ENCODE measurements at regions not wholly inside any gene's neighbourhood (a gene's known extent, or its start where the extent isn't known, plus 50 kb on each side); places are given as distances from the start of the nearest gene placed in this dataset.

- peaks cover 32% of the 10 kb centered on the region for H3K4me1 ChIP-seq
- FAIRE-seq (no peak), DNase-seq (ENCODE audit: low read depth in 1 of 2, low spot score in 1 of 2) (no peak), ATAC-seq (no peak)
- H3K4me2 ChIP-seq, result 0 out of 3 replicates have a peak overlapping the region, but pooled peaks have one; percentile 12
- ChIA-PET POLR2A (no interaction called here), CTCF (interaction anchor here (0.7 to 1.5 kb wide), 8 partner anchors 7 to 176 kb away, joined by 3 to 5 read pairs (median 3); no protein-coding TSS in a partner anchor)
- H3K4me3 ChIP-seq, result no peak overlapping the region
- 65% methylated on average over 4 of the region's 4 CpGs for WGBS (ENCODE audit: missing lambda C conversion rate)
- no peaks in the 10 kb centered on the region for H3K9me3 ChIP-seq
- TF ChIP-seq SREBF2 (IDR thresholded peaks at IDR 0.05) (no peak), KDM1A (IDR thresholded peaks at IDR 0.05; ENCODE audit: low read depth) (no peak), MAZ (IDR thresholded peaks at IDR 0.05; ENCODE audit: borderline replicate concordance, low read depth, low read length) (no peak), GATA3 (IDR thresholded peaks at IDR 0.05; ENCODE audit: borderline replicate concordance) (no peak), FOXS1 (CRISPR knock-in tag; IDR thresholded peaks at IDR 0.05) (no peak), MAFK (IDR thresholded peaks at IDR 0.05; ENCODE audit: partially characterized antibody) (peak; percentile 83), RCOR1 (IDR thresholded peaks at IDR 0.05; ENCODE audit: low read depth, low read length) (no peak), KDM5A (IDR thresholded peaks at IDR 0.05) (no peak), NFE2L2 (conservative IDR thresholded peaks at IDR 0.05; ENCODE audit: low read length) (peak; percentile 60; the same call in 1 of the 2 replicates)
- peak overlapping the region in 1 of 2 experiments; percentile 56; a peak in 4 of 6 replicates for H3K27ac ChIP-seq
Measured at GRCh38 chr2:173574324-173575112, 219.8 kb downstream of the CDCA7 start.

GRCh38 chr2:173578404-173579107 lies 223.9 kb downstream of the CDCA7 start:
- DNase-seq (ENCODE audit: low read depth in 1 of 2, low spot score in 1 of 2) (no peak), FAIRE-seq (no peak), ATAC-seq (no peak)
- ChIA-PET POLR2A (no interaction called here), CTCF (no interaction called here)
- TF ChIP-seq NR3C1 (IDR thresholded peaks at IDR 0.05) (no peak), EP300 (IDR thresholded peaks at IDR 0.05) (no peak), CBX2 (IDR thresholded peaks at IDR 0.05; ENCODE audit: borderline replicate concordance, low read depth) (no peak), PHF8 (IDR thresholded peaks at IDR 0.05; ENCODE audit: borderline replicate concordance, low read depth) (no peak), FOXS1 (CRISPR knock-in tag; IDR thresholded peaks at IDR 0.05) (no peak), BHLHE40 (IDR thresholded peaks at IDR 0.05; ENCODE audit: low read depth, low read length) (no peak), ATOH8 (CRISPR knock-in tag; IDR thresholded peaks at IDR 0.05; ENCODE audit: low read depth) (no peak), RARB (CRISPR knock-in tag; IDR thresholded peaks at IDR 0.05) (no peak), USF2 (IDR thresholded peaks at IDR 0.05) (no peak), ZSCAN20 (CRISPR knock-in tag; IDR thresholded peaks at IDR 0.05) (no peak), HOXA7 (CRISPR knock-in tag; IDR thresholded peaks at IDR 0.05) (no peak), CBX8 (IDR thresholded peaks at IDR 0.05) (no peak), NPAS2 (CRISPR knock-in tag; IDR thresholded peaks at IDR 0.05; ENCODE audit: borderline replicate concordance) (no peak), EHF (CRISPR knock-in tag; IDR thresholded peaks at IDR 0.05) (no peak), EHMT2 (IDR thresholded peaks at IDR 0.05; ENCODE audit: low read depth) (no peak), CHD4 (IDR thresholded peaks at IDR 0.05; ENCODE audit: borderline replicate concordance) (no peak), ZNF302 (CRISPR knock-in tag; IDR thresholded peaks at IDR 0.05) (no peak)
- TF ChIP-seq, protein P1, sequence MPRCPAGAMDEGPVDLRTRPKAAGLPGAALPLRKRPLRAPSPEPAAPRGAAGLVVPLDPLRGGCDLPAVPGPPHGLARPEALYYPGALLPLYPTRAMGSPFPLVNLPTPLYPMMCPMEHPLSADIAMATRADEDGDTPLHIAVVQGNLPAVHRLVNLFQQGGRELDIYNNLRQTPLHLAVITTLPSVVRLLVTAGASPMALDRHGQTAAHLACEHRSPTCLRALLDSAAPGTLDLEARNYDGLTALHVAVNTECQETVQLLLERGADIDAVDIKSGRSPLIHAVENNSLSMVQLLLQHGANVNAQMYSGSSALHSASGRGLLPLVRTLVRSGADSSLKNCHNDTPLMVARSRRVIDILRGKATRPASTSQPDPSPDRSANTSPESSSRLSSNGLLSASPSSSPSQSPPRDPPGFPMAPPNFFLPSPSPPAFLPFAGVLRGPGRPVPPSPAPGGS (IDR thresholded peaks at IDR 0.05), result no peak
- Histone ChIP-seq H3K9me3 (no peaks in the 10 kb centered on the region), H3K27ac (no peak overlapping the region), H3K4me2 (no peak overlapping the region), H3K4me1 (peaks cover 11% of the 10 kb centered on the region; the same call in 2 of the 3 replicates), H3K4me3 (no peak overlapping the region)
- 90% methylated on average over 8 of the region's 8 CpGs for WGBS (ENCODE audit: missing lambda C conversion rate)

Measured in A549 (cell line).